NCI-H1436 treated with DMSO at 0.1 percent for 48 hours (cell line): ENCODE measurements at regions not wholly inside any gene's neighbourhood (a gene's known extent, or its start where the extent isn't known, plus 50 kb on each side); places are given as distances from the start of the nearest gene placed in this dataset.

Source experiments
- DNase-seq: peaks from one replicate; lab custom pipeline; 2025; lab: John Stamatoyannopoulos, UW

DNA sequence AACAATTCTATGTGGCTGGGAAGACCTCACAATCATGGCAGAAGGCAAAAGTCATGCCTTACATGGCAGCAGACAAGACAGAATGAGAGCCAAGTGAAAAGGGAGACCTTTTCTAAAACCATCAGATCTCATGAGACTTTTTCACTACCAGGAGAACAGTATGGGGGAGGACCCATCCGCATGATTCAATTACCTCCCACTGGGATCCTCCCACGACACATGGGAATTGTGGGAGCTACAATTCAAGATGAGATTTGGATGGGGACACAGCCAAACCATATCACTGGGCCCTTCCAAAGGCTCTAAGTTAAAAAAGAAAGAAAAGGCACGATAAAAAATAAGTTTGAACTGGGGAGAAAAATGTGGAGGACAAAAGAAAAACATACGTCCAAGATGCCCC is 406.9 kb upstream of the CDH4 start:
- DNase-seq = no peak

DNA sequence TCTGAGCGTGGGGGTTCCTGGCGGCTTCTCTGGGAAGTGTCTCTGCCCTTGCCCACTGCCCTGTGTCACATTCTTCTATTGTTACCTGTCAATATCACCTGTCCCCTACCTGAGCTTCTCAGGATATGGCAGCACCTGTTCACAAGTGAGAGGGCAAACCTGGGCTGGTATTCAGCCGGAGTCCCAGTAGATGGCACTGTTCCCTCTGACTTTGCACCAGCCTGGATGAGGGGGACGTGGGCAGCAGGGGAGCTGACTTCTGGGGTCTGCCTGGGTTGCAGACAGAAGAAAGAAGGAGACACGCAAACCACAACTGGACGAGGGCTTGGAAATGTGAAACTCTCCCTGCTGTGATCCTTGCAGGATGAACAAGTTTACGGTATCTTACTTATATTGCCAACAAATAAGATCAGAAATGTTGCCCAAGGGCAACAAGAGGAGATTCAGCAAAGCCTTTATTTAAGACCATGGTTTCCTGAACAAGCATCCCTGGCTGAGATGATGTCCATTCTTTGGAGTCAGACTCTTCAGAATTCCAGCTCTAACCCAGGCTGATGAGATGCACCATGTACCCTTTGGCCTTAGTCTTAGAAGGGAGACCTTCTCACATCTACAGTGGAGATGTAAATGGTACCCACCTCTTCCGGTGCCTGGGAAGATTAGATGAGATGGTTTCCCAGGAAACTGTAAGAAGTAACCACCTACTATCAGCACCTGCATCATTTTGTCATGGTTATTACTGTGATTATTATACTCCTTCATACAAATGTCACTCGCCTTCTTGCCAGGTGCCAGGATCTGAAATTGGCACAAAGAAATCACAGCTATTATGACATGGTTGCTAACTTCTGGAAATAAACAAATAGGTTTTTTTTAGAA is 400.0 kb upstream of the CDH4 start:
- no peak for DNase-seq

GRCh38 chr20:60857708-60858107 is 394.4 kb upstream of the CDH4 start:
- no peak for DNase-seq

DNA sequence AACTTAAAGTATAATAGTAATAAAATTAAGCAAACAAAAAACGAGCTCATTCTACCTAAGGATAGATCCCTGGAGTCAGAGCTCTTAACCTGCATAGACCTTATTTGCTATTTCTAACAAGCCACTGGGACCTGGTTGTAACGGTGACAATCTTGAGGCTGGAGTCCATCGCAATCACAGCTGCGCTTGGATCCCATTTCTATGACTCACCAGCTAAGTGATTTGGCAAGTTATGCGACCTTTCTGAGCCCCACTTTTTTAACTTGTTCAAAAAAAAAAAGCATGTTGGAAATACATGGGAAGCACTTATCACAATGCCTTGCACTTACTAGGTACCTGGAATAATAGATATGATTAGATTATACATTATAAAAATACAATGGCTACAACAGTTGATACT is 389.5 kb upstream of the CDH4 start:
- no peak for DNase-seq

GRCh38 chr20:60863548-60863947 is 388.5 kb upstream of the CDH4 start:
- no peak for DNase-seq

- no peak for DNase-seq
Measured at GRCh38 chr20:60867589-60867988, 384.5 kb upstream of the CDH4 start.

- DNase-seq = no peak
Measured at GRCh38 chr20:60868316-60868891, 383.7 kb upstream of the CDH4 start.

- DNase-seq = no peak
Measured at GRCh38 chr20:60869087-60869486, 383.0 kb upstream of the CDH4 start.

GRCh38 chr20:60869625-60870024 is 382.4 kb upstream of the CDH4 start:
- no peak for DNase-seq

GRCh38 chr20:60870040-60870439 is 382.0 kb upstream of the CDH4 start:
- no peak for DNase-seq

DNA sequence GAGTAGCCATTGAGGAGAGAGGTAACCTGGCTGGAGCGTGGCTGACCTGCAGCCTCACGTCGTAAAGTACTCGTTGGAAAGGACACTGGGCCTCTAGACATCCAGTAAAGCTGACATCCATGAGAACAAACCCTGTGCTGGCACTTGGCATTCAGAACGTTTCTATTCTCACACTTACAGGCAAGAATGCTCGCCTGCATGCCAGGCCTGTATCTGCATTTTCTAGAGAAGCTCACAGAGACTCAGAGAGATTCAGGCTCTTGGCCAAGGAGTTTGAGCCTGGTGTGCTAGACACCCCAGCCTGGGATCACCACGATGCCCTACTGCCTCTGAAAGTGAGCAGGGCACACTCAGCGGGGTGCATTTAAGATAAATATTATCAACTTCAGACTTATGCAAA is 379.8 kb upstream of the CDH4 start:
- DNase-seq = no peak

GRCh38 chr20:60877071-60877857 is 374.8 kb upstream of the CDH4 start:
- no peak for DNase-seq

GRCh38 chr20:60882836-60883235 is 369.2 kb upstream of the CDH4 start:
- no peak for DNase-seq

- no peak for DNase-seq
Measured at GRCh38 chr20:60883496-60883895, 368.6 kb upstream of the CDH4 start.

DNA sequence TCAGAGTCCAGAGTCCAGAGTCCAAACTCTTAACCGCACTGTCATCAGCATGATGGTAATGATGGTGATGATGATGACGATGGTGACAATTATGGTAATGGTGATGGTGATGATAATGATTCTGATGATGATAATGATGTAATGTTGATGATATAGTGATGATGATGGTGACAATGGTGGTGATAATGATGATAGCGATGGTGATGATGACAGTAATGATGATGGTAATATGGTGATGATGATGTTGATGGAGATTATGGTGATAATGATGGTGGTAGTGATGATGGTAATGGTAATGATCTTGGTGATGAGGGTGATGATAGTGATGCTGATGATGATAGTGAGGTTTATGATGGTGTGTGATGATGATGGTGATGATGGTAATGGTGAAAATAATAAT is 367.8 kb upstream of the CDH4 start:
- DNase-seq = no peak

- no peak for DNase-seq
Measured at GRCh38 chr20:60888771-60889170, 363.3 kb upstream of the CDH4 start.

GRCh38 chr20:60892095-60892813 is 359.8 kb upstream of the CDH4 start:
- DNase-seq = no peak

- DNase-seq = no peak
Measured at GRCh38 chr20:60894091-60894490, 358.0 kb upstream of the CDH4 start.

DNA sequence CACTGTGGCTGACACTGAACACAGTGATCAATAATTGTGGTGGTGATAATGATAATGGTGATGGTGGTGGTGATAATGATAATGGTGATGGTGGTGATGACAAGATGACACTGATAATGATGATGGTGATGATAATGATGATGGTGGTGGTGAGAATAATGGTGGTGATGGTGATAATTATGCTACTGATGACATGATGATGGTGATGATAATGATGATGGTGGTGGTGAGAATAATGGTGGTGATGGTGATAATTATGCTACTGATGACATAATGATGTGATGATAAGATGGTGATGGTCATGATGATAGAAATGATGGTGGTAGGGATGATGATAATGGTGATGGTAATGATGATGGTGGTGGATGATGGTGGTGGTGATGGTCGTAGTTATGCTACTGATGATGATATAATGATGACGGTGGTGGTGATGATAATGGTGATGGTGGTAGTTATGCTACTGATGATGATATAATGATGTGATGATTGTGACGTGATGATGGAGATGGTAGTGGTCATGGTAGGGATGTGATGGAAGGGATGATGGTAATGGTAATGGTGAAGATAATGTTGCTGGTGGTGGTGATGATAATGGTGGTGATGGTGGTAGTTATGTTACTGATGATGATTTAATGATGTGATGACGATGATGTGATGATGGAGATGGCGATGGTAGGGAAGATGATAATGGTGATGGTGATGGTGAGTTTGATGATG is 356.5 kb upstream of the CDH4 start:
- DNase-seq = no peak

DNA sequence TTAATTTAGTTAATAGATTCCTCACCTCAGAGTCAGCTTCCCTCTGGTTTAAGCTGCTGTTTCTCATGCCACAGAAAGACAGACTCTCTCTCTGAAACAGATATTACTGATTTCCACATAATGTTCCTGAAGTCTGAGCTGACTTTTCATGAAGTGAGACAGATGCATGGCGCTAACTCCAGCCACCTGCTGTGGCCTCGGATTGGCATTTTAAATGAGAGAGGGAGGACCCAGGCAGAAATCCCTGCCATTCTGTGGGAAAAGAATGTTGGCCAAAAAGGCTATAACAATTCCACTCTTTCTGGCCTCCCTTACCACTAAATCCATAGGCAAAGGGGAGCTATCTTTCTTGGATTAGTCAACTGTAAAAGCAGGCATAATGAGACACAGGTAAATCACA is 354.1 kb upstream of the CDH4 start:
- DNase-seq = no peak

DNA sequence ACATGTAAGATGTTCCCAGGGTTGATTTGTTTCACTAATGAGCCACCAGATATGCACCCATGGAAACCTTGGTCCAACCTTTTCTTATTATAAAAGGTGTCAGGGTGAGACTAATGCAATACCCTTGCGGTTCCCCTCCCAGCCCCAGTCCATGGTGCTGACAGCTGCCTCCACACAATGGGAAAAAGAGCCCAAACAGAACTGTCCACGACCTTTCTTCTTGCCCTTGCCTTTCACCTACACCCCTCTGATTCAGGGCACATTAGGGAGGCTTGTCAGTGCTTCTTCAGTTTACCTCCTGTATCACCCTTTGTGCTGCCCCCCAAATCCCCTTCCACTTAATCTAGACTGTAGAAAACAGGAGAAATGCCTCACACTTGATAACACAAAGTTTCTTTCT is 352.7 kb upstream of the CDH4 start:
- DNase-seq = no peak

DNA sequence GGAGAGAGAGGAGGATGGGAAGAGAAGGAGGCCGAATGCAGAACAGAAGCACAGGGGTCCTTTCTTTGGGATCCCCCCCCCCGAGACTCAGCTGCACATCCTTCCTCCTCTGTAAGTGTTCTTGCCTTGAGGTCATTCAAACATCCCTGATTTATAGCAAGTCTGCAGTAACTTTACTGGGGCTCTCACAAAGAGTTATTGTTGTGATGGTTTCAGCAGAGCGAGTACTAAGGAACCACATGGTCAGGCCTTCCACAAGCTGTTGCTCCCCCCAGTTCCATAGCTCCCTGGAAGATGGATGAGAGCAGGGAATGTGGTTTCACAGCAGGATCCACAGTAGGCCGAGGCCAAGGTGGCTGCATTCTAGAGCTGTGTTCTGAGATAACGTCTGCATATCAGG is 351.4 kb upstream of the CDH4 start:
- DNase-seq = no peak
